Stomach (tissue), 4 donors: ENCODE measurements at regions not wholly inside any gene's neighbourhood (a gene's known extent, or its start where the extent isn't known, plus 50 kb on each side); places are given as distances from the start of the nearest gene placed in this dataset.

Experiments
- CTCF ChIP-seq, 7 experiments: fragments of 450-650 bp in 4 of 7; fragments of 200-600 bp in 3 of 7; sonication (generic) in 3 of 7; IDR thresholded peaks; one replicate each; pipeline ENCODE4 v1.5.1; 2016 to 2019; ENCODE audit warnings: antibody characterized with exemption in 7 of 7, control low read depth in 2 of 7, mild to moderate bottlenecking in 1 of 7
- EP300 ChIP-seq: sonication (generic); formaldehyde crosslinking; IDR thresholded peaks from one replicate; pipeline ENCODE4 v1.6.1; 2017; ENCODE audit warnings: antibody characterized with exemption
- POLR2AphosphoS5 ChIP-seq, 3 donors: sonication (generic); formaldehyde crosslinking; IDR thresholded peaks; one replicate each; pipeline ENCODE4 v1.6.1; 2016; ENCODE audit warnings: antibody characterized with exemption in 3 of 3

- TF ChIP-seq POLR2AphosphoS5 (IDR thresholded peaks at IDR 0.05) = no peak
- no peak for TF ChIP-seq CTCF (IDR thresholded peaks at IDR 0.05)
- no peak for TF ChIP-seq EP300
These were observed 140.3 kb downstream of the NMUR2 start for GRCh38 chr5:152264645-152265254.
